CD4-positive, alpha-beta T cell (primary cell): ENCODE measurements at regions not wholly inside any gene's neighbourhood (a gene's known extent, or its start where the extent isn't known, plus 50 kb on each side); places are given as distances from the start of the nearest gene placed in this dataset.

ENCODE experiments used
- ATAC-seq: fragments of 200-7000 bp; cut with Tn5 transposase; one replicate; pipeline ENCODE4 v1.10.0; 2022; ENCODE audit warnings: mild to moderate bottlenecking; ENCODE audit not compliant: poor library complexity
- CTCF ChIA-PET: fragments of 350-600 bp; sonication (Branson Sonifier 250); formaldehyde crosslinking; loops from one replicate; lab custom pipeline; 2021; ENCODE audit warnings: antibody characterized with exemption, inconsistent platforms; lab: Charles Lee
- POLR2A ChIA-PET: fragments of 350-600 bp; sonication (Branson Sonifier 250); formaldehyde crosslinking; loops from one replicate; lab custom pipeline; 2021; ENCODE audit warnings: antibody characterized with exemption, inconsistent platforms; lab: Charles Lee
- DNase-seq, 14 experiments: peaks; one replicate each; pipeline ENCODE4 v3.0.0-alpha.2; 2013 to 2020; ENCODE audit warnings: mixed read lengths in 2 of 14
- H3K27ac ChIP-seq, 2 donors: one replicate each; pipeline versions ENCODE4 v1.5.1 to v1.7.0; 2013; ENCODE audit warnings: low read length in 2 of 2, low read depth in 1 of 2, mild to moderate bottlenecking in 1 of 2
- H3K27me3 ChIP-seq, 2 experiments: 1 replicate in 1 of 2; 2 replicates in 1 of 2; pipeline versions ENCODE4 v1.6.1 to v1.7.0; 2013; ENCODE audit warnings: low read length in 2 of 2, control low read depth in 1 of 2, mild to moderate bottlenecking in 1 of 2, moderate library complexity in 1 of 2; ENCODE audit not compliant: insufficient read depth in 2 of 2, control insufficient read depth in 1 of 2
- H3K36me3 ChIP-seq: one replicate; pipeline ENCODE4 v1.6.1; 2013; ENCODE audit warnings: low read length, control low read depth; ENCODE audit not compliant: insufficient read depth
- H3K4me1 ChIP-seq: one replicate; pipeline ENCODE4 v1.6.1; 2013; ENCODE audit warnings: low read length, control low read depth; ENCODE audit not compliant: insufficient read depth
- H3K4me3 ChIP-seq: one replicate; pipeline ENCODE4 v1.5.1; 2013; ENCODE audit warnings: mild to moderate bottlenecking, low read length, moderate library complexity
- H3K9me3 ChIP-seq, 2 experiments: 1 replicate in 1 of 2; 2 replicates in 1 of 2; pipeline versions ENCODE4 v1.6.1 to v1.7.0; 2013; ENCODE audit warnings: low read length in 2 of 2, mild to moderate bottlenecking in 2 of 2, control low read depth in 1 of 2, moderate library complexity in 1 of 2; ENCODE audit not compliant: control insufficient read depth in 1 of 2, insufficient read depth in 1 of 2
- H3K27ac Mint-ChIP-seq: one replicate; pipeline ENCODE4 v1.8.0; 2020; ENCODE audit warnings: mixed read lengths
- H3K27me3 Mint-ChIP-seq: one replicate; pipeline ENCODE4 v1.8.0; 2021; ENCODE audit warnings: mixed read lengths
- H3K36me3 Mint-ChIP-seq: one replicate; pipeline ENCODE4 v1.8.0; 2021; ENCODE audit warnings: low read depth, mixed read lengths
- H3K4me1 Mint-ChIP-seq: one replicate; pipeline ENCODE4 v1.8.0; 2021; ENCODE audit warnings: low read depth, mixed read lengths
- H3K4me3 Mint-ChIP-seq: one replicate; pipeline ENCODE4 v1.8.0; 2020; ENCODE audit warnings: mild to moderate bottlenecking, mixed read lengths
- H3K9me3 Mint-ChIP-seq: one replicate; pipeline ENCODE4 v1.8.0; 2020; ENCODE audit warnings: mixed read lengths
- intact Hi-C, 2 experiments: fragments of 100-400 bp; cut with DNase I in 1 of 2; cut with micrococcal nuclease in 1 of 2; formaldehyde crosslinking; loops; one replicate each; pipeline versions ENCODE4 v1.15.1 to v1.9.0; 2023 to 2025; cut with DNase I, micrococcal nuclease
- TF ChIP-seq, protein P1 (sequence below): fragments of 200-600 bp; IDR thresholded peaks from one replicate; pipeline ENCODE4 v1.8.0; 2022; ENCODE audit warnings: antibody characterized with exemption, mild to moderate bottlenecking

DNA sequence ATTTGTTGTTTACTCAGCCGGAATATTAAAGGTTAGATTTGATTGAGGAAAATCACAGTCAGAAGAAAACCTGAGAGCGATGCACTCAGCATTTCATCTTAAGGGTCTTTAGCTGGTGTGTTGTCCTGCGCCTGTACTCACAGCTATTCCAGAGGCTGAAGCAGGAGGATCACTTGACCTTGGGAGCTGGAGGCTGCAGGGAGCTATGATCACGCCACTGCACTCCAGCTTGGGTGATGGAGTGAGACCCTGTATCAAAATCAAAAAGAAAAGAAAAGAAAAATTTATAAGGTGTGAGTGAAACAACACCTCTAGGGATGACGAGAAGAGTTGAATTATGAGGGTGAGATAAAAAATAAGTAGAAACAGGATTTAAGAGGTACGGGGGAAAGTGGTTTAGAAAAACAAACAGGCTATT, 165.0 kb downstream of the TRIM27 start:
- H3K36me3 Mint-ChIP-seq, result no peaks in the 10 kb centered on the region
- ATAC-seq, result no peak
- ChIA-PET CTCF (no interaction called here), POLR2A (no interaction called here)
- no peak overlapping the region for H3K4me3 Mint-ChIP-seq
- H3K9me3 Mint-ChIP-seq, result no peaks in the 10 kb centered on the region
- Histone ChIP-seq H3K27me3 (peaks cover 22 to 53% of the 10 kb centered on the region in 2 experiments), H3K4me1 (no peaks in the 10 kb centered on the region), H3K9me3 (peaks cover 0 to 25% of the 10 kb centered on the region in 2 experiments), H3K36me3 (no peaks in the 10 kb centered on the region), H3K27ac (no peak overlapping the region), H3K4me3 (no peak overlapping the region)
- H3K4me1 Mint-ChIP-seq, result no peaks in the 10 kb centered on the region
- intact Hi-C loops, result no loop called here
- DNase-seq, result no peak
- no peak overlapping the region for H3K27ac Mint-ChIP-seq
- peaks cover 82% of the 10 kb centered on the region for H3K27me3 Mint-ChIP-seq
- TF ChIP-seq, protein P1, sequence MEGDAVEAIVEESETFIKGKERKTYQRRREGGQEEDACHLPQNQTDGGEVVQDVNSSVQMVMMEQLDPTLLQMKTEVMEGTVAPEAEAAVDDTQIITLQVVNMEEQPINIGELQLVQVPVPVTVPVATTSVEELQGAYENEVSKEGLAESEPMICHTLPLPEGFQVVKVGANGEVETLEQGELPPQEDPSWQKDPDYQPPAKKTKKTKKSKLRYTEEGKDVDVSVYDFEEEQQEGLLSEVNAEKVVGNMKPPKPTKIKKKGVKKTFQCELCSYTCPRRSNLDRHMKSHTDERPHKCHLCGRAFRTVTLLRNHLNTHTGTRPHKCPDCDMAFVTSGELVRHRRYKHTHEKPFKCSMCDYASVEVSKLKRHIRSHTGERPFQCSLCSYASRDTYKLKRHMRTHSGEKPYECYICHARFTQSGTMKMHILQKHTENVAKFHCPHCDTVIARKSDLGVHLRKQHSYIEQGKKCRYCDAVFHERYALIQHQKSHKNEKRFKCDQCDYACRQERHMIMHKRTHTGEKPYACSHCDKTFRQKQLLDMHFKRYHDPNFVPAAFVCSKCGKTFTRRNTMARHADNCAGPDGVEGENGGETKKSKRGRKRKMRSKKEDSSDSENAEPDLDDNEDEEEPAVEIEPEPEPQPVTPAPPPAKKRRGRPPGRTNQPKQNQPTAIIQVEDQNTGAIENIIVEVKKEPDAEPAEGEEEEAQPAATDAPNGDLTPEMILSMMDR, result no peak

DNA sequence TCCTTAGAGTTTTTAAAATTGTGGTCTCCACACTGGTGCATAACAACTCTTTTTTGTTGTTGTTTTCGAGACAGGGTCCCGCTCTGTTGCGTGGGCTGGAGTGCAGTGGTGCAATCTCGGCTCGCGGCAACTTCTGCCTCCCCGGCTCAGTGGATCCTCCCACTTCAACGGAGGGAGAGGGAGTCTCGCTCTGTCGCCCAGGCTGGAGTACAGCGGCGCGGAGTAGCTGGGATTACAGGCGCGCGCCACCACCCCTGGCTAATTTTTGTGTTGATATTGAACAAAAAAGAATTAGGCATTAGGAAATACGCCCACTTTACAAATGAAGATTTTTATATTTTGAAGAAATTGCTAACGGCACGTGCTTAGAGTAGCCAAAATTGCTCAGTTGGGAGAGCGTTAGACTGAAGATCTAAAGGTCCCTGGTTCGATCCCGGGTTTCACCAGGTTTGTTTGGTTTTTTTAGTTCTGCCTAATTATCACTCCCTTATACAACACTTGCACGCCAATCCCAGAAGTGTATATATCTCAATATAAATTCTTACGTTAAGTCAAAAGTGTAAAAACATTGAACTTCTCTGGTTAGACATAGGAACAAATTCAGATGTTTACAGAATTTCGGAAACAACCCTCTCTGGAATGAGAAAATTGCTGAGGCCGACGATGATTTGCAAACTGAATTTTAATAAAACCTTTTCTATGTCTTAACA, 159.6 kb downstream of the TRIM27 start:
- Histone ChIP-seq H3K36me3 (no peaks in the 10 kb centered on the region), H3K27ac (no peak overlapping the region), H3K4me1 (no peaks in the 10 kb centered on the region), H3K4me3 (no peak overlapping the region), H3K27me3 (peaks cover 60 to 76% of the 10 kb centered on the region in 2 experiments), H3K9me3 (peaks cover 31 to 35% of the 10 kb centered on the region in 2 experiments)
- no peaks in the 10 kb centered on the region for H3K36me3 Mint-ChIP-seq
- no peak for ATAC-seq
- no peak overlapping the region for H3K4me3 Mint-ChIP-seq
- intact Hi-C loops, result no loop called here
- H3K4me1 Mint-ChIP-seq, result no peaks in the 10 kb centered on the region
- TF ChIP-seq, protein P1, result no peak
- POLR2A ChIA-PET, result no interaction called here
- H3K27me3 Mint-ChIP-seq, result peaks cover 89% of the 10 kb centered on the region
- peaks cover 3% of the 10 kb centered on the region for H3K9me3 Mint-ChIP-seq
- no peak for DNase-seq
- H3K27ac Mint-ChIP-seq, result no peak overlapping the region
- CTCF ChIA-PET, result no interaction called here

DNA sequence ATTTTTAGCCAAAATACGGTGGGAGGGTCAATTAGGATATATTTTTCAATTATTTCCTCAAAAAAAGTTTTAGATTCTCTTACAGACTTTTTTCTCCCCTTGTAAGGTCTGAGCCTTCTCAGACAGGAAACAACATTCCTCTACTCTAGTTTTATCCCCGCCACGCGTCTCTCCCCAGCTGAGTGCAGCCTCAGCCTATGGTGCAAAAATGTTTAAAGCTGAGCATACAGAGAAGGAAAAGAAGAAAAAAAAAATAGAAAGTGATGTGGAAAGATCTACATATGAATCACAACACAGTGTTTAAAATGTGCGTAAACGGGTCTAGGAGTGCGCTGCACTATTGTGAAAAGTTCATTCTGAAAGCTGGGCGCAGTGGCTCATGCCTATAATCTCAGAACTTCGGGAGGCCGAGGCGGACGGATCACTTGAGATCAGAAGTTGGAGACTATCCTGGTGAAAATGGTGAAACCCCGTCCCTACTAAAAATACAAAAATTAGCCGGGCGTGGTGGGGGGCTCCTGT, 159.0 kb downstream of the TRIM27 start:
- Histone ChIP-seq H3K9me3 (peaks cover 31 to 39% of the 10 kb centered on the region in 2 experiments), H3K36me3 (no peaks in the 10 kb centered on the region), H3K4me1 (no peaks in the 10 kb centered on the region), H3K4me3 (no peak overlapping the region), H3K27ac (no peak overlapping the region), H3K27me3 (peaks cover 67 to 81% of the 10 kb centered on the region in 2 experiments)
- intact Hi-C loops, result no loop called here
- no peaks in the 10 kb centered on the region for H3K36me3 Mint-ChIP-seq
- no peaks in the 10 kb centered on the region for H3K4me1 Mint-ChIP-seq
- no peak overlapping the region for H3K4me3 Mint-ChIP-seq
- H3K27me3 Mint-ChIP-seq, result peaks cover 92% of the 10 kb centered on the region
- no peak for ATAC-seq
- POLR2A ChIA-PET, result no interaction called here
- DNase-seq, result no peak
- CTCF ChIA-PET, result no interaction called here
- no peak overlapping the region for H3K27ac Mint-ChIP-seq
- TF ChIP-seq, protein P1, result no peak
- H3K9me3 Mint-ChIP-seq, result peaks cover 3% of the 10 kb centered on the region
